22Rv1 (cell line): ENCODE measurements at regions not wholly inside any gene's neighbourhood (a gene's known extent, or its start where the extent isn't known, plus 50 kb on each side); places are given as distances from the start of the nearest gene placed in this dataset.

Experiments used
- H3K27ac ChIP-seq: fragments of 450-650 bp; 2 replicates; pipeline ENCODE4 v1.5.1; 2017
- CTCF ChIP-seq: fragments of 450-650 bp; IDR thresholded peaks from 2 replicates; pipeline ENCODE4 v1.5.1; 2017; ENCODE audit warnings: mild to moderate bottlenecking
- ZFX ChIP-seq: fragments of 450-650 bp; IDR thresholded peaks from 2 replicates; pipeline ENCODE4 v1.6.1; 2017; ENCODE audit warnings: antibody characterized with exemption, borderline replicate concordance

- no peak overlapping the region for H3K27ac ChIP-seq
- TF ChIP-seq CTCF (no peak), ZFX (no peak)
These were observed 167.8 kb upstream of the EDNRA start for GRCh38 chr4:147313108-147313507.

DNA sequence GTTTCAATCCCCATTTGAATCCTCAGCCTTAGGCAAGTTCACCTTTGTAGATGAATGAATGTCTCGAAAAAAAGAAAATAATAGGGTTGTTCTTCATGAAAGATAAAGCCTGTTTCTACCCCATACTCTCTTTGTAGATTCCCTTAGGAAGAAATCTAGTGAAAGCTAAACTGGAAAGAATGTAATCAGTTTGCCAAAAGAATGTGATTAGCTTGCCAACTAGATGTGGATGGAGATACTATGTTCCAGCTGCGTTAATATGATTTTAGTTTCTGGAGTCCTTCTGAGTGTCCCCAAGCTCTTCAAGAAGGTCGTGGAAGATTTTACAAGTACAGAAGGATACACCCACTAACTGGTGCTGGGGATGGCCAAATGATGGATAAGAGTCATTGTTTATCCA, 162.3 kb upstream of the EDNRA start:
- TF ChIP-seq CTCF, result no peak
- TF ChIP-seq ZFX, result no peak
- no peak overlapping the region for H3K27ac ChIP-seq

GRCh38 chr4:147325571-147325981, 155.3 kb upstream of the EDNRA start:
- no peak overlapping the region for H3K27ac ChIP-seq
- no peak for TF ChIP-seq ZFX
- TF ChIP-seq CTCF, result no peak

DNA sequence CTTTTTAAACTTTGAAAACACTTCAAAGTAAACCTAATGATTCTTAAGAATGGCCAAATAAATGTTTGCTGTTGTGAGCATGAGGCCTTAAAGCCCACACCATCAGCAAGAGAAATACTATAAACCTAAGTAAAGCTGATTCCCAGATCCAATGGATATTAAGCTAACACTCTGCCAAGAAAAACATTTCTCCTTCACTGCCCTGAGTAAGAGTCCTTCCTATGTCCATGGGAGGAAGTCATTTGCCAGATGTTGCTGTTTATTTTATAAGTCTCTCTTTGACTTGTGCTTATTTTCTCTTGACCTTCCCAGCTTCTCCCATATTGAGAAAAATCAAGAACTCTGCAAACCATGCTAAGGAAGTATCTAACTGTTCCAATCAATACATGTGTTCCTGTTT, 154.3 kb upstream of the EDNRA start:
- no peak for TF ChIP-seq ZFX
- no peak for TF ChIP-seq CTCF
- H3K27ac ChIP-seq, result no peak overlapping the region

DNA sequence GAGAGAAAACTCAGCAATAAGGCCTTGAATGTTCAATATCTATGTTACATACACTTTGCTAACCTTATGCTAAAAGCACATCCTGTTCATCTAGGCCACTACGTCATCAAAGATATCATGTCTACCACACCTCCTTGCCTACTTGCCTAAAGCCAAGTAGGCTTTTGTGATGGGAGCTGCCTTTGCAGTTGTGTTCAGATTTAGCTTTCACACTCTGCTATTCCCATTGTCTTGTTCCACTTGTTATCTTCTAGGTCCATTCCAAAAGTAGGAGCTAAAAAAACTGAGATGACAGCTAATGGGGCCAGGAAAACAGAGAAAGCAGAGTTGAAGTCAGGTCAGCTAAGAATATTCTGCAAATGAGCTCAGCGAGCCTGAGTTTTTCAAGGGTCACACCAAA, 153.6 kb upstream of the EDNRA start:
- no peak overlapping the region for H3K27ac ChIP-seq
- TF ChIP-seq CTCF (no peak), ZFX (no peak)

DNA sequence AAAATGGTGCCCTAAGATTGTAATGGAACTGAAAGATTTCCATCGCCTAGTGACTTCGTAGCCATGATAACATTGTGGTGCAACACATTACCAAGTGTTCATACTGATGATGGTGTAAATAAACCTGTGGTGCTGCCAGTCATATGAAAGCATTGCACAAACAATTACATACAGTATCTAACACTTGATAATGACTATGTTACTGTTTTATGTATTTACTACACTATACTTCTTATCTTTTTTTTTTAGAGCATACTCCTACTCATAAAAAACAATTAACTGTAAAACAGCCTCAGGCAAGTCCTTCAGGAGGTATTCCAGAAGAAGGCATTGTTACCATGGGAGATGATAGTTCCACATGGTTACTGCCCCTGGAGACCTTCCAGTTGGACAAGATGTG, 152.7 kb upstream of the EDNRA start:
- no peak overlapping the region for H3K27ac ChIP-seq
- no peak for TF ChIP-seq CTCF
- no peak for TF ChIP-seq ZFX

DNA sequence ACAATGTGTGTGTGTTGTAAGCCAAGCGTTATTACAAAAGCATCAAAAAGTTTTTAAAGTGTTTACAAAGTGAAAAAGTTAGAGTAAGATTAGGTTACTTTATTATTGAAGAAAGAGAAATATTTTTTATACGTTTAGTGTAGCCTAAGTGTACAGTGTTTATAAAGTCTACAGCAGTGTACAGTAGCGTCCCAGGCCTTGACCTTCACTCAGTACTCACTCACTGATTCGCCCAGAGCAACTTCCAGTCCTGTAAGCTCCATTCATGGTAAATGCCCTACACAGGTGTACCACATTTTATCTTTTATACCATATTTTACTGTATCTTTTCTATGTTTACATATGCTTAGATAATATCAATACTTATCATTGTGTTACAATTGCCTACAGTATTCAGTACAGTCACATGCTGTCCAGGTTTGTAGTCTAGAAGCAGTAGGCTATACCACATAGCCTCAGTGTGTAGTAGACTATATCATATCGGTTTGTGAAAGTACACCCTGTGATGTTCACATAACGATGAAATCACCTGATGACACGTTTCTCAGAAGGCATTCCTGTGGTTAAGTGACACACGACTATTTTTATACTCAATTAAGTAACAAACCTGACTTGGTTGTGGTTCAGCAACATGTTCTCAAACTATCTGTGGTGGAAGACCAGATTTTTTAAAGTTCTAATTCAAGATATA, 152.0 kb upstream of the EDNRA start:
- H3K27ac ChIP-seq, result no peak overlapping the region
- TF ChIP-seq CTCF (no peak), ZFX (no peak)
